ENCODE measurements at regions not wholly inside any gene's neighbourhood (a gene's known extent, or its start where the extent isn't known, plus 50 kb on each side); places are given as distances from the start of the nearest gene placed in this dataset.

- no peaks in the 10 kb centered on the region for H3K27me3 ChIP-seq (ENCODE audit: control insufficient read depth in 2 of 2, insufficient read depth in 2 of 2, low read length in 2 of 2)
- ChIA-PET CTCF (no interaction called here), POLR2A (no interaction called here)
- dilution Hi-C loops (cut with MboI; ENCODE audit: extremely low pct_ligation_motif_present, low sequenced_read_pairs) (no loop called here), intact Hi-C loops (cut with micrococcal nuclease) (no loop called here)
- H3K4me2 ChIP-seq (ENCODE audit: insufficient read depth, low read length): no peak overlapping the region
- H3K9ac ChIP-seq (replicated peaks; ENCODE audit: extremely low read depth, insufficient read depth, low read length): no peak overlapping the region
- no peak for TF ChIP-seq CTCF (IDR thresholded peaks at IDR 0.05; ENCODE audit: extremely low read depth in 1 of 2, insufficient read depth in 1 of 2, low read depth in 1 of 2, low read length in 2 of 2)
- no peaks in the 10 kb centered on the region for H3K9me1 ChIP-seq (replicated peaks; ENCODE audit: control insufficient read depth, extremely low read depth, insufficient read depth, low read length)
- FAIRE-seq: no peak
- H4K20me1 ChIP-seq (replicated peaks; ENCODE audit: control insufficient read depth, extremely low read depth, insufficient read depth, low read length): no peaks in the 10 kb centered on the region
- H3K4me3 ChIP-seq (replicated peaks in 1 of 3; ENCODE audit: insufficient read depth in 1 of 3, low read depth in 1 of 3, low read length in 3 of 3): no peak overlapping the region
- no peak overlapping the region for H2AFZ ChIP-seq (ENCODE audit: low read depth, low read length)
- no TSS peak for BruUV-seq (replicated peaks)
- H3K4me1 ChIP-seq (ENCODE audit: control insufficient read depth, extremely low read depth, insufficient read depth, low read length): no peaks in the 10 kb centered on the region
- H3K36me3 ChIP-seq (ENCODE audit: control insufficient read depth in 2 of 2, extremely low read depth in 1 of 2, insufficient read depth in 2 of 2, low read length in 2 of 2): no peaks in the 10 kb centered on the region
- DNase-seq (ENCODE audit: low read depth, low spot score): no peak
- H3K9me3 ChIP-seq (replicated peaks; ENCODE audit: control insufficient read depth, insufficient read depth, low read length): peaks cover 4% of the 10 kb centered on the region
- H3K79me2 ChIP-seq (ENCODE audit: control insufficient read depth, insufficient read depth, low read length): no peaks in the 10 kb centered on the region
- no peak overlapping the region for H3K27ac ChIP-seq (ENCODE audit: insufficient read depth, low read depth, low read length)
These were observed 396.5 kb upstream of the SOX9 start for GRCh38 chr17:71724339-71724738.

- BruUV-seq (replicated peaks): no TSS peak
- CTCF ChIA-PET: no interaction called here
These were observed 395.0 kb upstream of the SOX9 start for GRCh38 chr17:71725811-71726210.

More at GRCh38 chr17:71725811-71726210, 395.0 kb upstream of the SOX9 start:
- Histone ChIP-seq H3K9me3 (replicated peaks; ENCODE audit: control insufficient read depth, insufficient read depth, low read length) (peaks cover 4% of the 10 kb centered on the region), H3K9me1 (replicated peaks; ENCODE audit: control insufficient read depth, extremely low read depth, insufficient read depth, low read length) (no peaks in the 10 kb centered on the region), H3K4me1 (ENCODE audit: control insufficient read depth, extremely low read depth, insufficient read depth, low read length) (no peaks in the 10 kb centered on the region), H4K20me1 (replicated peaks; ENCODE audit: control insufficient read depth, extremely low read depth, insufficient read depth, low read length) (no peaks in the 10 kb centered on the region), H2AFZ (ENCODE audit: low read depth, low read length) (no peak overlapping the region), H3K36me3 (ENCODE audit: control insufficient read depth in 2 of 2, extremely low read depth in 1 of 2, insufficient read depth in 2 of 2, low read length in 2 of 2) (no peaks in the 10 kb centered on the region), H3K27me3 (ENCODE audit: control insufficient read depth in 2 of 2, insufficient read depth in 2 of 2, low read length in 2 of 2) (no peaks in the 10 kb centered on the region), H3K4me3 (replicated peaks in 1 of 3; ENCODE audit: insufficient read depth in 1 of 3, low read depth in 1 of 3, low read length in 3 of 3) (no peak overlapping the region), H3K79me2 (ENCODE audit: control insufficient read depth, insufficient read depth, low read length) (no peaks in the 10 kb centered on the region), H3K27ac (ENCODE audit: insufficient read depth, low read depth, low read length) (no peak overlapping the region), H3K4me2 (ENCODE audit: insufficient read depth, low read length) (no peak overlapping the region), H3K9ac (replicated peaks; ENCODE audit: extremely low read depth, insufficient read depth, low read length) (no peak overlapping the region)
- FAIRE-seq (no peak), DNase-seq (ENCODE audit: low read depth, low spot score) (no peak)
- POLR2A ChIA-PET: no interaction called here
- dilution Hi-C loops (cut with MboI; ENCODE audit: extremely low pct_ligation_motif_present, low sequenced_read_pairs): no loop called here
- TF ChIP-seq CTCF (IDR thresholded peaks at IDR 0.05; ENCODE audit: extremely low read depth in 1 of 2, insufficient read depth in 1 of 2, low read depth in 1 of 2, low read length in 2 of 2): no peak
- no peak for TF ChIP-seq GATA2 (IDR thresholded peaks at IDR 0.05; ENCODE audit: insufficient read depth, insufficient read length, low read depth, low read length)
- TF ChIP-seq POLR2A (IDR thresholded peaks at IDR 0.05; ENCODE audit: low read depth, low read length): no peak
- TF ChIP-seq JUN (IDR thresholded peaks at IDR 0.05; ENCODE audit: borderline replicate concordance, insufficient read depth, insufficient read length, low read depth): no peak
- no peak for TF ChIP-seq MAX (IDR thresholded peaks at IDR 0.05; ENCODE audit: insufficient read depth, insufficient read length)
- no peak for TF ChIP-seq MYC (IDR thresholded peaks at IDR 0.05; ENCODE audit: low read depth, low read length)
- no peak for TF ChIP-seq EZH2 (IDR thresholded peaks at IDR 0.05; ENCODE audit: borderline replicate concordance, low read depth, low read length, severe bottlenecking)
- no peak for TF ChIP-seq FOS (IDR thresholded peaks at IDR 0.05; ENCODE audit: borderline replicate concordance, insufficient read depth, low read length)
- TF ChIP-seq POLR2AphosphoS5 (IDR thresholded peaks at IDR 0.05; ENCODE audit: insufficient read depth, low read depth, low read length): no peak
- intact Hi-C loops (cut with micrococcal nuclease): no loop called here

All from endothelial cell of umbilical vein (primary cell).